WTC11 (cell line): ENCODE measurements at regions not wholly inside any gene's neighbourhood (a gene's known extent, or its start where the extent isn't known, plus 50 kb on each side); places are given as distances from the start of the nearest gene placed in this dataset.

Source experiments
- CREM ChIP-seq: sonication (generic); formaldehyde crosslinking; IDR thresholded peaks from 2 replicates; pipeline ENCODE4 v1.8.1; 2022; ENCODE audit warnings: mild to moderate bottlenecking, missing genetic modification reagents, moderate library complexity
- CTCF ChIP-seq: fragments of 200-600 bp; IDR thresholded peaks from 2 replicates; pipeline ENCODE4 v1.8.0; 2022; ENCODE audit warnings: antibody characterized with exemption
- E2F4 ChIP-seq: sonication (generic); formaldehyde crosslinking; IDR thresholded peaks from 2 replicates; pipeline ENCODE4 v1.8.1; 2022; ENCODE audit warnings: low read depth, mild to moderate bottlenecking, moderate library complexity, missing genetic modification reagents, borderline replicate concordance
- FOXP1 ChIP-seq: sonication (generic); formaldehyde crosslinking; IDR thresholded peaks from 2 replicates; pipeline ENCODE4 v1.8.0; 2022; ENCODE audit warnings: missing genetic modification reagents, mild to moderate bottlenecking, moderate library complexity, borderline replicate concordance
- MLX ChIP-seq: sonication (generic); formaldehyde crosslinking; IDR thresholded peaks from 2 replicates; pipeline ENCODE4 v1.8.1; 2023; ENCODE audit warnings: mild to moderate bottlenecking, missing genetic modification reagents, moderate library complexity
- NFYB ChIP-seq: sonication (generic); formaldehyde crosslinking; conservative IDR thresholded peaks from 2 replicates; pipeline ENCODE4 v1.8.0; 2022; ENCODE audit warnings: low read depth, missing genetic modification reagents
- TEAD1 ChIP-seq: sonication (generic); formaldehyde crosslinking; IDR thresholded peaks from 2 replicates; pipeline ENCODE4 v1.8.0; 2022; ENCODE audit warnings: mild to moderate bottlenecking, missing genetic modification reagents

GRCh38 chr1:10867914-10868598 lies 71.6 kb upstream of the CASZ1 start:
- TF ChIP-seq CTCF = no peak
- TF ChIP-seq FOXP1 = no peak
- TF ChIP-seq NFYB (CRISPR knock-in tag) = no peak
- no peak for TF ChIP-seq E2F4 (CRISPR knock-in tag)
- TF ChIP-seq MLX (CRISPR knock-in tag) = no peak
- TF ChIP-seq CREM (CRISPR knock-in tag) = no peak
- TF ChIP-seq TEAD1 (CRISPR knock-in tag) = no peak
